ENCODE measurements at regions not wholly inside any gene's neighbourhood (a gene's known extent, or its start where the extent isn't known, plus 50 kb on each side); places are given as distances from the start of the nearest gene placed in this dataset.
"Not testable (repeated sequence)": the region's sequence is repeated elsewhere in the genome, so short reads cannot be mapped to it uniquely, and the experiment has no call there.

- no peak for TF ChIP-seq EZH2phosphoT487 (IDR thresholded peaks at IDR 0.05; ENCODE audit: low read depth)
- no peak for TF ChIP-seq CTCF (IDR thresholded peaks at IDR 0.05; ENCODE audit: low read depth, low read length)
- no peaks in the 10 kb centered on the region for H3K9me3 ChIP-seq (ENCODE audit: insufficient read depth, low read length)
- H3K36me3 ChIP-seq (replicated peaks; ENCODE audit: low read depth, low read length): peaks cover 6% of the 10 kb centered on the region
- H2AFZ ChIP-seq (ENCODE audit: low read depth, low read length): no peak overlapping the region
- H3K4me1 ChIP-seq (ENCODE audit: low read length): peaks cover 65% of the 10 kb centered on the region
- H3K4me3 ChIP-seq (ENCODE audit: low read length): no peak overlapping the region
- no peak overlapping the region; the same call in 1 of the 2 replicates for H3K9ac ChIP-seq (ENCODE audit: low read length)
- H3K27me3 ChIP-seq (ENCODE audit: low read depth, low read length): no peaks in the 10 kb centered on the region
- no peaks in the 10 kb centered on the region for H3K79me2 ChIP-seq (ENCODE audit: low read length)
- peak overlapping the region; percentile 48 for H3K4me2 ChIP-seq (ENCODE audit: low read length)
- no peaks in the 10 kb centered on the region for H4K20me1 ChIP-seq (ENCODE audit: insufficient read depth, low read length)
- peak overlapping the region; percentile 53 for H3K27ac ChIP-seq (ENCODE audit: low read length)
These were observed 914.8 kb upstream of the GRIA3 start for GRCh38 chrX:122269243-122269781.

GRCh38 chrX:122270809-122271494 lies 913.1 kb upstream of the GRIA3 start:
- TF ChIP-seq CTCF (IDR thresholded peaks at IDR 0.05; ENCODE audit: low read depth, low read length): no peak
- TF ChIP-seq EZH2phosphoT487 (IDR thresholded peaks at IDR 0.05; ENCODE audit: low read depth): no peak
- no peak overlapping the region for H2AFZ ChIP-seq (ENCODE audit: low read depth, low read length)
- peak overlapping the region; percentile 90 for H3K27ac ChIP-seq (ENCODE audit: low read length)
- no peaks in the 10 kb centered on the region for H3K79me2 ChIP-seq (ENCODE audit: low read length)
- H3K9me3 ChIP-seq (ENCODE audit: insufficient read depth, low read length): no peaks in the 10 kb centered on the region
- H3K4me1 ChIP-seq (ENCODE audit: low read length): peaks cover 65% of the 10 kb centered on the region
- H3K4me3 ChIP-seq (ENCODE audit: low read length): peak overlapping the region; percentile 62
- no peaks in the 10 kb centered on the region for H4K20me1 ChIP-seq (ENCODE audit: insufficient read depth, low read length)
- peak overlapping the region; percentile 79 for H3K4me2 ChIP-seq (ENCODE audit: low read length)
- H3K27me3 ChIP-seq (ENCODE audit: low read depth, low read length): no peaks in the 10 kb centered on the region
- H3K36me3 ChIP-seq (replicated peaks; ENCODE audit: low read depth, low read length): peaks cover 6% of the 10 kb centered on the region
- H3K9ac ChIP-seq (ENCODE audit: low read length): no peak overlapping the region

GRCh38 chrX:122272011-122272410 lies 912.1 kb upstream of the GRIA3 start:
- Histone ChIP-seq H2AFZ (ENCODE audit: low read depth, low read length) (no peak overlapping the region), H3K36me3 (replicated peaks; ENCODE audit: low read depth, low read length) (peaks cover 6% of the 10 kb centered on the region), H3K4me3 (ENCODE audit: low read length) (no peak overlapping the region), H3K9ac (ENCODE audit: low read length) (no peak overlapping the region), H3K4me2 (ENCODE audit: low read length) (no peak overlapping the region; the same call in 1 of the 2 replicates), H3K79me2 (ENCODE audit: low read length) (no peaks in the 10 kb centered on the region), H3K27me3 (ENCODE audit: low read depth, low read length) (no peaks in the 10 kb centered on the region), H3K4me1 (ENCODE audit: low read length) (peaks cover 65% of the 10 kb centered on the region), H3K9me3 (ENCODE audit: insufficient read depth, low read length) (no peaks in the 10 kb centered on the region), H4K20me1 (ENCODE audit: insufficient read depth, low read length) (no peaks in the 10 kb centered on the region), H3K27ac (ENCODE audit: low read length) (no peak overlapping the region)
- no peak for TF ChIP-seq EZH2phosphoT487 (IDR thresholded peaks at IDR 0.05; ENCODE audit: low read depth)
- no peak for TF ChIP-seq CTCF (IDR thresholded peaks at IDR 0.05; ENCODE audit: low read depth, low read length)

GRCh38 chrX:122279746-122280145 lies 904.3 kb upstream of the GRIA3 start:
- Histone ChIP-seq H3K4me1 (ENCODE audit: low read length) (peaks cover 25% of the 10 kb centered on the region), H3K4me2 (ENCODE audit: low read length) (peak overlapping the region; percentile 68), H3K27me3 (ENCODE audit: low read depth, low read length) (no peaks in the 10 kb centered on the region)

GRCh38 chrX:122299822-122300221 lies 884.3 kb upstream of the GRIA3 start:
- not testable (repeated sequence) for H3K4me2 ChIP-seq (ENCODE audit: low read length); H3K9ac ChIP-seq (ENCODE audit: low read length)

More at GRCh38 chrX:122279746-122280145, 904.3 kb upstream of the GRIA3 start:
- no peak overlapping the region for H3K9ac ChIP-seq (ENCODE audit: low read length)
- H3K9me3 ChIP-seq (ENCODE audit: insufficient read depth, low read length): no peaks in the 10 kb centered on the region
- no peaks in the 10 kb centered on the region for H4K20me1 ChIP-seq (ENCODE audit: insufficient read depth, low read length)
- TF ChIP-seq EZH2phosphoT487 (IDR thresholded peaks at IDR 0.05; ENCODE audit: low read depth) (no peak), CTCF (IDR thresholded peaks at IDR 0.05; ENCODE audit: low read depth, low read length) (no peak)
- no peaks in the 10 kb centered on the region for H3K36me3 ChIP-seq (replicated peaks; ENCODE audit: low read depth, low read length)
- H3K27ac ChIP-seq (ENCODE audit: low read length): peak overlapping the region; percentile 70
- 0 out of 2 replicates have a peak overlapping the region, but pooled peaks have one; percentile 48 for H2AFZ ChIP-seq (ENCODE audit: low read depth, low read length)
- H3K79me2 ChIP-seq (ENCODE audit: low read length): no peaks in the 10 kb centered on the region
- peak overlapping the region; percentile 36; the same call in 1 of the 2 replicates for H3K4me3 ChIP-seq (ENCODE audit: low read length)

More at GRCh38 chrX:122299822-122300221, 884.3 kb upstream of the GRIA3 start:
- H2AFZ ChIP-seq (ENCODE audit: low read depth, low read length); H3K4me3 ChIP-seq (ENCODE audit: low read length); H3K27ac ChIP-seq (ENCODE audit: low read length); H3K4me1 ChIP-seq (ENCODE audit: low read length); H4K20me1 ChIP-seq (ENCODE audit: insufficient read depth, low read length); H3K27me3 ChIP-seq (ENCODE audit: low read depth, low read length); H3K36me3 ChIP-seq (replicated peaks; ENCODE audit: low read depth, low read length); H3K9me3 ChIP-seq (ENCODE audit: insufficient read depth, low read length); H3K79me2 ChIP-seq (ENCODE audit: low read length): not testable (repeated sequence)
